Activated CD4-positive, alpha-beta T cell treated with anti-CD3 and anti-CD28 coated beads for 1 hour (primary cell): ENCODE measurements at regions not wholly inside any gene's neighbourhood (a gene's known extent, or its start where the extent isn't known, plus 50 kb on each side); places are given as distances from the start of the nearest gene placed in this dataset.

Source experiments
- DNase-seq: peaks from one replicate; pipeline ENCODE4 v3.0.0-alpha.2; 2020

- DNase-seq: no peak
Observed at GRCh38 chr4:22336822-22337221, 179.0 kb downstream of the ADGRA3 start.

- no peak for DNase-seq
Observed at GRCh38 chr4:22334155-22334554, 181.7 kb downstream of the ADGRA3 start.

GRCh38 chr4:22324422-22324821 lies 191.4 kb downstream of the ADGRA3 start:
- DNase-seq: no peak

GRCh38 chr4:22323691-22324090 lies 192.2 kb downstream of the ADGRA3 start:
- DNase-seq: no peak

GRCh38 chr4:22322996-22323395 lies 192.9 kb downstream of the ADGRA3 start:
- DNase-seq: no peak

- DNase-seq: no peak
Observed at GRCh38 chr4:22315628-22316027, 200.2 kb downstream of the ADGRA3 start.

- DNase-seq: no peak
Observed at GRCh38 chr4:22313976-22314375, 201.9 kb downstream of the ADGRA3 start.

- DNase-seq: no peak
Observed at GRCh38 chr4:22312113-22312512, 203.8 kb downstream of the ADGRA3 start.

- no peak for DNase-seq
Observed at GRCh38 chr4:22301253-22301652, 214.6 kb downstream of the ADGRA3 start.

- DNase-seq: no peak
Observed at GRCh38 chr4:22299678-22300077, 216.2 kb downstream of the ADGRA3 start.

- DNase-seq: no peak
Observed at GRCh38 chr4:22287631-22288030, 228.2 kb downstream of the ADGRA3 start.

- no peak for DNase-seq
Observed at GRCh38 chr4:22268350-22269025, 247.4 kb downstream of the ADGRA3 start.

GRCh38 chr4:22264261-22264660 lies 251.6 kb downstream of the ADGRA3 start:
- no peak for DNase-seq

GRCh38 chr4:22253431-22253830 lies 262.4 kb downstream of the ADGRA3 start:
- no peak for DNase-seq

GRCh38 chr4:22246847-22247246 lies 269.0 kb downstream of the ADGRA3 start:
- DNase-seq: no peak

GRCh38 chr4:22245294-22245693 lies 270.6 kb downstream of the ADGRA3 start:
- no peak for DNase-seq

GRCh38 chr4:22241415-22241814 lies 274.5 kb downstream of the ADGRA3 start:
- DNase-seq: no peak

- no peak for DNase-seq
Observed at GRCh38 chr4:22240814-22241213, 275.1 kb downstream of the ADGRA3 start.

GRCh38 chr4:22238742-22239141 lies 277.1 kb downstream of the ADGRA3 start:
- DNase-seq: no peak

GRCh38 chr4:22237846-22238494 lies 277.9 kb downstream of the ADGRA3 start:
- DNase-seq: no peak

GRCh38 chr4:22237155-22237751 lies 278.6 kb downstream of the ADGRA3 start:
- DNase-seq: peak; percentile 24

GRCh38 chr4:22235698-22236097 lies 280.2 kb downstream of the ADGRA3 start:
- DNase-seq: no peak

- no peak for DNase-seq
Observed at GRCh38 chr4:22233230-22233629, 282.6 kb downstream of the ADGRA3 start.

GRCh38 chr4:22220965-22221364 lies 272.4 kb upstream of the KCNIP4 start:
- DNase-seq: no peak
